HT1080 (cell line): ENCODE measurements at regions not wholly inside any gene's neighbourhood (a gene's known extent, or its start where the extent isn't known, plus 50 kb on each side); places are given as distances from the start of the nearest gene placed in this dataset.

ENCODE experiments used
- DNase-seq: peaks from one replicate; pipeline ENCODE4 v3.0.0-alpha.2; 2015; ENCODE audit warnings: low read depth

DNA sequence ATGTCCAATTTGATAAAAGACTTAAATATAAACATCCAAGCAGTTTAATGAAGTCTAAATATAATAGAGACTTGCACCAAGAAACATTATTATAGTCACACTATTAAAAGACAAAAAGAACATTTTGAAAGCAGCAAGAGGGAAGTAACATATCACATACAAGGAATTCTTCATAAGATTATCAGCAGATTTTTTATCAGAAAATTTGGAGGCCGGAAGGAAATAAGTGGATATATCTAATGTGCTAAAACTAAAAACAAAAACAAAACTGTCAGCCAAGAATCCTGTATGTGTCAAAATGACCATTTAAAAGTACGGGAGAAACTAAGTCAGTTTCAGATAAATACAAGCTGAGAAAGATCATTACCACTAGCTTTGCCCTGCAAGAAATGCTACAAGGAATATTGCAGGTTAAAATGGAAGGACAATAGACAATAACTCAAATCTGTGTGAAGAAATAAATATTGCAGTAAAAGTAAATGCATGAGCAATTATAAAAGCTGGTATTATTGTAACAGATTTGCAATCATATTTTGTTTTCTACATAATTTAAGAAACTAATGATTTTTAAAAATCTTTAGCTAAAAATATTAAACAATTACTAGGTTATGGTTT is 1665.9 kb upstream of the PCDH20 start:
- no peak for DNase-seq

DNA sequence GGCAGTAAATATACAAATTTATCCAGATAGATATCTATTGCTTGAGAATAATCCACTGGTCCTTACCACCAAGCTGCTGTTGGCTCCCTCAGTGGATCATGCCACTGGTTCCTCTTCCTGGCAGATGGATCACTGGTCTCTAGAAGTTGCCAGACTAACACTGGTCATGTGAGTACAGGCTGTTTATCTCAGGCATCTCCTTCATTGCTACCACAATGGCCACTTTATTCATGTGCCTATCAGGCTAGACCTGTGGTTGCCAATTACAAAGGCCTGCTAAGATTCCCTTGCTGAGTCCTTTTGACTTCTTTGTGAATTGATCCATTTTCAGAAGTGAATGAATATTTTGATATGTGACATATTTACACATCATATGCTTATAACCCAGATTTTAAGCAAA is 1659.5 kb upstream of the PCDH20 start:
- DNase-seq: no peak

DNA sequence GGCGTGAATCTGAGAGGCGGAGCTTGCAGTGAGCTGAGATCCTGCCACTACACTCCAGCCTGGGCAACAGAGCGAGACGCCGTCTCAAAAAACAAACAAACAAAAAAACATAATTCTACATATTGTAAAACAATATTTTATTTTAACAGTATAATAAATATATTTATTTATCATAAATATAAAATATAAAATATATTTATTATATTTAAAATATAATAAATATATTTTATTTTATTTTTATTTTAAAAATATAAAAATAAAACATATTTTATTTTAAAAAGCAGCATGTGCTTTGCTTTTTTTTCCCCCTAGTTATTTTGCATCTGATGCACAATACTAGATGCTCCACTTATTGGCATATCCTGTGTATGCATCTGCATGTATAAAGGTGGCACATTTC is 1634.6 kb upstream of the PCDH20 start:
- DNase-seq: no peak

DNA sequence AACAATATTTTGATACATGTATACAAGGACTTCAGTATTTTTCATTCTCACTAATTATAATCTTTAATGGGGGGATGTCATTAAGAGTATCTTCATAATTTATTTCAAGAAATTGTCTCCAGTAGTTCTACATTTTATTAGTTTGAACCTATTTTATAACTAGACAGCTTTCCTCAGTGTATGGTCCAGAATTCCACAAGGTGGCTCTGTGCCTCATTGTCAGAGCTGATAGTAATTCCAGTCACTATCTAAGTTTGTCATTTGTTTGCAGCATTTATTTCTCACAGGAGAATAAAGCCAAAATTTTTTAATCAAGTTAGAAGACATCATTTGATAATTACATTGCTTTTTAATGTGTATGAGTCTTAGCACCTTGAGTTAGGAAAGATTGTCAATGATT is 1633.0 kb upstream of the PCDH20 start:
- DNase-seq: no peak

DNA sequence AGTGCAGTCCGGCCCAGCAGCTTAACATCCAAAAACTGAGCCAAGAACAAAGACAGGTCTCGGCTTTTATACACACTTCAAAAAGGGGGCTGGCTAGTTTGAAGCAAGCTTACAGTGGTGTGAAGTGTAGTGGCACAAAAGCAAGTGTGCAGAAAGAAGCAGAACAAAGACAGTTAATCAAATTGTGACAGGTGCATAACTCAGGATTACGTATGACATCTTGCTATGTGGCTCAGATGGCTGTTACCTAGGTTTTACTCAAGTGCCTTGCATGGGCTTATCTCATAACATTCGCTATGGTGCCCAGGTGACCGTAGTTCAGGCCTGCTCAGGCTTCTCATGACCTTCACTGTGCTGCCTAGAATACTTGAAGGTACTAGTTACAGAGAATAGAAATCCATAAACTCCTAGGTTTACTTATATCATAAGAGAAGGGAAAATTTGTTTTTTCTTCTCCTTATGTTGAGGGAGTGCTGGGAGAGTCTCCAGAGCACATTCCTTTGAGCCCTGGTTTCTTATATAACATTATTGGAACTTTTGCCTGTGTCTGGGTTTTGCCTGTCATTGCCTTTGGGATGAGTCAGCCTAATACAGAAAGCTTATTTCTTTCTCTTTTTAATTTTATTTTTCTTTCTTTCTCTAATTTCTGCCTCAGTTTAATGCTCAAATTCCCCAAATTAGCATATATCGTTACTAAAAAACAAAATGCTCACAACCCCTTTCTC is 1629.1 kb upstream of the PCDH20 start:
- no peak for DNase-seq

DNA sequence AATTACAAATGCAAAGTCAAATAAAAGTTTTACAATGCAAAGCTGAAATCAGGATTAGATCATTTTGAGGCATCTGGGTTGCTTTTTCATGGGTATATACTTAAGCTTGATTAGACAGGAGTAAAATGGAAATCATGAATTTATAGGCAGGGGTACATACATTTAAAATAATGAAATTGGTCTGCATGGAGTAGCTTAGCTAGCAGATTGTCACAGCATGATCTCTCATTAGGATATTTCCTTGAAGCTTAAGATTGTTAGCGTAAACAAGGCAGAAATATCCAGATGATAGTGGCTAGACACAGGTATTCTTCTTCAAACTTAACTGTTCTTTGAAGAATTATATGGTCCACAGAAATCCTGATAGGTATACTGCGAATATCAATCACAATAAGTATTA is 1627.0 kb upstream of the PCDH20 start:
- DNase-seq: no peak

DNA sequence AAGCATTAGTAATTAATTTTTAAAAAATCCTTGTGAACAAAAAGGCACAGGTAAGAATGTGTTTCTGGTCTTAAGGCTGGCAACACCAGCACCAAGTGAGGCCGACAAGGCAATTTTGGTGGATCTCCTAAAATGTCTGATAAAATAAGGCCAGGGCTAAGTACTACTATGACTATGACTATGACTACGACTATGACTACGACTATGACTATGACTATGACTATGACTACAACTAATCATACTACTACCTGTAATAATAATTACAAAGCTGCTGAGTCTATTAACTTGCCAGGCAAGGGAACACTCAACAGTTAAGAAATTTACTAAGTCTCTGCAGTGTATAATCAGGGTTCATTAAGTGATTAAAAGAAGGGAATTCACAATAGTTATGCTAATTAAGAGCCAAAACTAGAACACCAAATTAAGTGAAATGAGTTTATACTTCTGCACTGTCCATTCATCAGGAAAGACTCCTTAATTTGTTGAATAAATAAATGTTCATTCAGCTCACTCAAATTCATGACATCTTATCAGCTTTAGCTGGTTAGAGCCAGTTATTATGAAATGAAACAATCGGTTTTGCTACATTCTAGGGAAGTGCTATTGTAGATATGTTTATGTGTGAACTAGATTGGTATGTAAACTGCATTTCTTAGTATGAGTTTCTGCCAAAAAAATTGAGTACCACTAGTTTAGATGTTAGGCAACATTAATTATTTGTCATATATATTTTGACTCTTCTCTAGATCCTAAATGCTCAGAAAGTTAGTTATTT is 1626.2 kb upstream of the PCDH20 start:
- peak; percentile 41 for DNase-seq

DNA sequence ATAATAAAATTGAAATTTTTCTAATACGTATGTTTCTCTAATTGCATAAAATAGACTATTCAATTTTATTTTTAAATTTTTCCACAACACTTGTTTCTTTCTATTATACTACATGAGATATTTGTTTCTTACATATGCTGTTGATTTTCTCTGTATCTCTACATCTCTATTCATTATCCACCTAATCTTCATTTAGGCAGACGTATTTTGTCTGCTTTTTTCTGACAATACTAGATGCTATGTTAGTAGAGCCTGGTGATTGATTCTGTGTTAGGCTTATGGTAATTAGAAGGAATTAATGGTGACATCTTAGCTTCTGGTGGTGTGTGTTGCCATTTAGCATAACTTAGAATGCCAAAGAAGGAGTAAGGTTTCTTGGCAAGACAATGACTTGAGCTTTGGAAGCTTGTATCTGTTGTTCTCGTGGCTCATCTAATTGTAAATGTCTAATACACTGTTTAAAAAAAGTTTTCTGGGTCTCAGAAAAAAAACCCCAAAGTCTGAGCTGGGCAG is 1610.7 kb upstream of the PCDH20 start:
- no peak for DNase-seq

DNA sequence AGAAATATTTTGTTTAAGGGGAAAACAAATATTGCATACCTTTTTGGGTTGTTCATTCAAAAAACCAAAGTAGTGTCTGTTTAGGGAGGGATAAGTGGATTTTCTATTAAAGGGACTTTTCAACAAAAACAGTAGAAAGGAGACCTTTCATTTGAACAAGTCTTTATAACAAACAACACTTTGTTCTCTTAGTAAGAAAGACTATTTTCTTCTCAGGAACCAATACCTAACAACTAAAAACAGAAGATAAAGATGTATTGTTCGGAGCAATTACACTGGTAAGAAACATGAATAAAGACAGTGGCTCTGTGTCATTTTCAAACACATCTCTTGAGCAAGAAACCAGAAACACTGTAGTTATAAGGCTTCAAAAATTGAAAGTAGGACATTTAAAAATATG is 1610.1 kb upstream of the PCDH20 start:
- DNase-seq: no peak

DNA sequence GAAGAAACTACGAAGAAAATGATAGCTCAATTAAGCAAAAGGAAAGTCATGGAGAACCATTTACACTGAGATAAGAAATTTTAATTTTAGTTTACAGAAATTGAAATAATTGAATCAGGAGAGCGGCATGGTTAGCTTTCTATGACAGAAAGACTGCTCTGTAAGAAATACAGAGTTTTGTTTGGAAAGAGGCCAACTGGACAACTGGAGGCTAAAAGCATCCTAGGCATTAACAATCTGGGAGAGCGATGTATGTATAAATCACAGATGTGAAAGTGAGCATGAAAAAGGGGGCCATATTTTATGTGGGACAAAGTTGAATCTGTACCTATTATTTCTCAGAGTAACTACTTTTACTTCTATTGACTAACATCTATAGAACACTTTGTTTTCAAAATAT is 1608.8 kb upstream of the PCDH20 start:
- DNase-seq: no peak

DNA sequence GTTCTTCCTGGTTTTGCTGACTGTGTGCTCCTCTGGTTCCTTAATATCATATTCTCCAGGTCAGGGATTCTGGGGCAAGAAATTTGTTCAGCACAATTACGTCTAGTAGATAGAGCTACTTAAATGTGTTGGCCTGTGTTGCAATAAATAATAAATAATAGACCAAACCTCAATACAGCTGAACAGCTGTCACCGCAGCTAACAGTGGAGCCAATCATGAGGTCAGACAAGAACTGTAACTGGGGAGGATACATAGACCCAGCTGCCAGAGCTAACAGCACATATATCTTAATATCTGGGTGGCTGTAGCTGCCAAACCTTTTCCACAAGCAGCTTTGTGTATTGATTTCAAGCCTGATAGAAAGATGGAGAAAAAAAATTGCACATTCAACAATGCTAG is 1596.3 kb upstream of the PCDH20 start:
- no peak for DNase-seq

DNA sequence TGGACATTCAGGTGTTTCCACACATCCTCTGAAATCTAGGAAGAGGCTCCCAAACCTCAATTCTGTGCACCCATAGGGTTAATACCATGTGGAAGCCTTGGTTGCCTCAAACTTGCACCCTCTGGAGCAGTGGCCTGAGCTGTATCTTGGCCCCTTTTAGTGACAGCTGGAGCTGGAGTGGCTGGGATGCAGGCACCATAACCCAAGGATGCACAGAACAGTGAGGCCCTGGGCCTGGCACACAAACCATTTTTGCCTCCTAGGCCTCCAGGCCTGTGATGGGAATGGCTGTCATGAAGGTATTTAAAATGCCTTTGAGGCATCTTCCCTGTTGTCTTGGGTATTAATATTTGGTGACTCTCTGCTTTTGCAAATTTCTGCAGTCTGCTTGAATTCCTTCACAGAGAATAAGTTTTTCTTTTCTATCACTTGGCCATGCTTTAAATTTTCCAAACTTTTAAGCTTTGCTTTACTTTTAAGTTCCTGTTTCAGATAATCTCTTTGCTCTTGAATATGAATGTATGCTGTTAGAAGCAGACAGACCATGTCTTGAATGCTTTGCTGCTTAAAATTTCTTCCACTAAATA is 1594.5 kb upstream of the PCDH20 start:
- DNase-seq: no peak

DNA sequence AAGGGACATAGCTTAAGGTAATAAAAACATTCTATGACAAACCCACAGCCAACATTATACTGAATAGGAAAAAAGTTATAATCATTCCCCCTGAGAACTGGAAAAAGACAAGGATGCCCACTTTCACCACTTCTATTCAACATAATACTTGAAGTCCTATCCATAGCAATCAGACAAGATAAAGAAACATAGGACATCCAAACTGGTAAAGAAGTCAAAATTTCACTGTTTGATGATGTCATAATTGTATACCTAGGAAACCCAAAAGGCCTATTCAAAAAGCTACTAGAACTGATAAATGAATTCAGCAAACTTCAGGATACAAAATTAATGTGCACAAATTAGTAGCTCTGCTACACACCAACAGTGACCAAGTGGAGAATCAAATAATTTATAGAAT is 1590.0 kb upstream of the PCDH20 start:
- no peak for DNase-seq

DNA sequence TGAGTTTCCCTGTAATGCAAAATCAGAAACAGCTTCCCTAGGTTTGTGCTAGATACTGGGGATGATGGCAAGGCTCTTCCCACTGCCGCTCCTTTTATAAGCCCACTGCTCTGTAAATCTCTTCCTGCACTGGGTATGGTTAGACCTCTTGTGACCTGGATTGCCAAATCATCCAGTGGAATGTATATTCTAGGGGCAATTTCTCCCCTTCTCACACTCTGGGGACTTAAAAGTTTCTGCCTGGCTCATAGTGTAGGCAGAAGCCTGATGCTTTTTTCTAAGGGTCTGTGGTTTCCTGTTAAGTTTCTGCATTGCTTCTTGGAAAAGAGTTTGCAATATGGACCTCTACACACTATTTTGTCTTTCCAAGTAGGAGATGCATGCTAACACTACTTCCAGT is 1582.0 kb upstream of the PCDH20 start:
- DNase-seq: peak; percentile 5

DNA sequence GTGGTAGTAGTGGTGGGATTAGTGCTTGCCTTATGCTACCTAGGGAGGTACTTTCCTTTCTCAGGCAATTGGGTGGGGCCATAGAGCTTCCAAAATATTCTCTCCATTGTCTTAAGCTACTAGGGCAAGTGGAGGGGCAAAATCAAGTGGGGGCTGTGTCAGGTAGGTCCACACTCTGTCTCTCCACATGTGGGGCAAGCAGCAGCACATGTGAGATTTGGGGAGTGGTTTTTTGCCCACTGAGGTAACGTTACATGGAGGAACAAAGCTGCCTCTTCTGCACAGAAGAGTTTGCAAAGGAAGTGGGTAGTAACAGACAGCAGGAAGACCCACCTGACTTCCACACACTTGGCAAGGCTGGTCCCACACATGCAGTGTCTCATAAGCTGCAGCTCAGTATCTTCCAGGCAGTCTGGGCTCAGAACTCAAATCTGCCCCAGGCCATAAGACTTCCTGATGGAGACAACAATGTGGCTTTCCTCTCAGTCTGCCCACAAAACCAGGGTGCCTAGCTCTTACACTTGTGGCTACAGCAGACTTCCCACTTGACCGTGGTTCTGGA is 1581.5 kb upstream of the PCDH20 start:
- DNase-seq: peak; percentile 10

DNA sequence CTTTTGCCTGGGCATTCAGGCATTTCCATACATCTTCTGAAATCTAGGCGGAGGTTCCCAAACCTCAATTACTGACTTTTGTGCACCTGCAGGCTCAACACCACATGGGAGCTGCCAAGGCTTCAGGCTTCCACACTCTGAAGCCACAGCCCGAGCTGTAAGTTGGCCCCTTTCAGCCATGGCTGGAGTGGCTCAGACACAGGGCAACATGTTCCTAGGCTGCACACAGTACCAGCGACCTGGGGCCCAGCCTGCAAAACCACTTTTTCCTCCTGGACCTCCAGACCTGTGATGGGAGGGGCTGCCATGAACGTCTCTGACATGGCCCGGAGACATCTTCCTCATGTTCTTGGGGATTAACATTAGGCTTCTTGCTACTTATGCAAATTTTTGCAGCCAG is 1558.2 kb upstream of the PCDH20 start:
- no peak for DNase-seq

DNA sequence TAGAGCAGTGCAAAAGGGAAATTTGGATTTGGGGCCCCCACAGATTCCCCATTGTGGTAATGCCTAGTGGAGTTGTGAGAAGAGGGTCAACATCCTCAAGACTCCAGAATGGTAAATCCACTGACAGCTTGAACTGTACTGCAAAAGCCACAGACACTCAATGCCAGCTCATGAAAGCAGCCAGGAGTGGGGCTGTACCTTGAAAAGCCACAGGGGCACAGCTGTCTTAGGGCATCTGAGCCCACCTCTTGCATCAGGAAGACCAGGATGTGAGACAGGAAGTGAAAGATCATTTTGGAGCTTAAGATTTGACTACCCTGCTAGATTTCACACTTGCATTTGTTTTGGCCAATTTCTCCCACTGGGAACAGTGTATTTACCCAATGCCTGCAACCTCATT is 1548.9 kb upstream of the PCDH20 start:
- DNase-seq: no peak

DNA sequence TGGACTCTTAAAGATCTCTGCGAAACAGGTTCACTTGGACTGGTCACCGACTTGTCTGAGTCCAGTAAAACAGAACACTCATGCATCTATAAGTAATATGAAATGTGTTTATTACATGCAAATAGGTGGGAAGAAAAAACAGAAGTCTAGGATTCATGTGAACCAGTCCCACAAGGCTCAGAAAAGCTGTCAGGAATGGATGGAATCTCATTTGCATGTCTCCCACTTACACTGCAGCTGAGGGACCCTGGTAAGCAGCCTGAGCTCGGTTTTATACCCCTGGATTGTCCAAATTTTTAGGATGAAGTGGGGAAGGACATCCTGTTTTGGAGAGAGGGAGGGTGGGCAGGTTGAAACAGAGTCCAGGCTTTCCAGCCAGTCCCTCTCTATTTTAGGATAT is 1545.1 kb upstream of the PCDH20 start:
- no peak for DNase-seq

DNA sequence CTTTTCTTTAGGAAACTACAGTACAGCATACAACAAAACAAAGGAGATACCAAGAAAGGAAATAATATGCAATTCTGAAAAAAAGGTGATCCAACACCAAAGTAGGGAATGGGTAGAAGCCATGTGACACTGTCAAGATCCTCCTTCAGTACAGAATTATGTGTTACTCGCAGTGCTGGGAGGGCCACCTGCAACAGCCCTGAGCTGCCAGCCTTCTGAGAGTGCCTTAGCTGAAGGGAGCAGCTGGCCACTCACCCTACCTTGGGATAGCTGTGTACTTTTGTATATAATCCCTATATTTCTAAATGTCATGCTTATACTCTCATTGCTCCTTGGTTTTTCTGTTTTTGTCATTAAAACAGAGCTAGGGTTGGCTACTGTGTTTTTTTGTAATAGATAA is 1518.2 kb upstream of the PCDH20 start:
- no peak for DNase-seq

DNA sequence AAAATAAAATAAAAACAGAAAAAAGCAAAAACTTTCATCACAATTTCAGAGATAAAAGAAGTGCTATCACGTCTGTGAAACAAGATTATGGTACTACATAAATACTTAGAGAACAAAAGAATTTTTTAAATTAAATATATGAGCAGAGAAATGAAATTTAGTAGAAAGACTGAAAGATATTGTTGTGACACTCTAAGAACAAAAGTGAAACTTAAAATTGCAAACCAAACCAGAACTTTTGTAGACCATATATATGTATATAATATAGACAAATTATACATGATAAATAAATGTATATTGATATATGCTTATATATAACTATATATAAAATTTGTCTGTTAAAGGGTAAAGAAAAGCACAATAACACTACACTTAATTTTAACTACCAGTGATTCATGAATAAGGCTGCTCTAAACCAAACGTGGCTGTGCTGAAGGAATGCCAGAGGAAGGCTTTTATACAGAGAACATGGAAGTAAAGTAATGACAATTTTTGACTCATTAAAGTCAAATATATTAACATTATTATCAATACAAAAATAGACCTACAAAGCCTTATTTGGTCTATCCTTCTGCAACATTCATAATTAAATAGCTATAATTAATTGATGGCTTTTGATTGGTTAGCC is 1516.7 kb upstream of the PCDH20 start:
- no peak for DNase-seq

DNA sequence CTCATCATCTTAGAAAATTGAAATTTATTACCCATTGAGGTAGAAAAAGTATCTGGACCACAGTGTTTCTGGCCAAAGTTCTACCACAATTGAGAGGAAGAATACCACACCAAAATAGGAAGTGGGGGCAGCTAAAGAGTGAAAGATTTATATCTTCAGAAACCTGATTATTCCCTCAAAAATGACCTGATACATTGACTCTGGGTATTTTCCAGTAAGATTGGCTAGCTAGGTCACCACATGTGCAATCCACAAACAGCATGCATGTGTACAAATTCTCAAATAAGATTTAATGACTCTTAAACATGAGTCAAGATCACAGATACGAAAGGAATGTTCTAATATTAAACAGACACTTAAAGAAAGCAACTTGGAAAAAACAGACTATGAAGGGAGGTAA is 1516.2 kb upstream of the PCDH20 start:
- no peak for DNase-seq
